Central memory CD8-positive, alpha-beta T cell (primary cell): ENCODE measurements at regions not wholly inside any gene's neighbourhood (a gene's known extent, or its start where the extent isn't known, plus 50 kb on each side); places are given as distances from the start of the nearest gene placed in this dataset.

ENCODE experiments used
- ATAC-seq: fragments of 150-1000 bp; cut with Tn5 transposase; replicated peaks from 2 replicates; pipeline ENCODE4 v1.10.0; 2022; ENCODE audit warnings: mild to moderate bottlenecking, moderate FRiP score, moderate number of reproducible peaks; ENCODE audit not compliant: poor library complexity, severe bottlenecking; ENCODE audit errors: extremely low read depth
- DNase-seq, 2 donors: peaks; one replicate each; pipeline ENCODE4 v3.0.0; 2021; ENCODE audit warnings: low spot score in 2 of 2
- H3K27ac Mint-ChIP-seq: one replicate; pipeline ENCODE4 v1.8.0; 2022; ENCODE audit warnings: low read depth, mild to moderate bottlenecking, moderate library complexity, mixed read lengths
- H3K27me3 Mint-ChIP-seq: one replicate; pipeline ENCODE4 v1.8.0; 2022; ENCODE audit warnings: mixed read lengths
- H3K36me3 Mint-ChIP-seq: one replicate; pipeline ENCODE4 v1.8.0; 2022; ENCODE audit warnings: mild to moderate bottlenecking, moderate library complexity, mixed read lengths; ENCODE audit not compliant: insufficient read depth
- H3K4me1 Mint-ChIP-seq: one replicate; pipeline ENCODE4 v1.8.0; 2022; ENCODE audit warnings: mixed read lengths
- H3K4me3 Mint-ChIP-seq: one replicate; pipeline ENCODE4 v1.8.0; 2022; ENCODE audit warnings: mild to moderate bottlenecking, moderate library complexity, mixed read lengths
- H3K9me3 Mint-ChIP-seq: one replicate; pipeline ENCODE4 v1.8.0; 2022; ENCODE audit warnings: mixed read lengths

GRCh38 chr11:70503468-70504221, 105.3 kb downstream of the CTTN start:
- DNase-seq (no peak), ATAC-seq (no peak)
- no peak overlapping the region for H3K27ac Mint-ChIP-seq
- H3K36me3 Mint-ChIP-seq = no peaks in the 10 kb centered on the region
- H3K9me3 Mint-ChIP-seq = no peaks in the 10 kb centered on the region
- peaks cover 30% of the 10 kb centered on the region for H3K27me3 Mint-ChIP-seq
- no peak overlapping the region for H3K4me3 Mint-ChIP-seq
- H3K4me1 Mint-ChIP-seq = no peaks in the 10 kb centered on the region

DNA sequence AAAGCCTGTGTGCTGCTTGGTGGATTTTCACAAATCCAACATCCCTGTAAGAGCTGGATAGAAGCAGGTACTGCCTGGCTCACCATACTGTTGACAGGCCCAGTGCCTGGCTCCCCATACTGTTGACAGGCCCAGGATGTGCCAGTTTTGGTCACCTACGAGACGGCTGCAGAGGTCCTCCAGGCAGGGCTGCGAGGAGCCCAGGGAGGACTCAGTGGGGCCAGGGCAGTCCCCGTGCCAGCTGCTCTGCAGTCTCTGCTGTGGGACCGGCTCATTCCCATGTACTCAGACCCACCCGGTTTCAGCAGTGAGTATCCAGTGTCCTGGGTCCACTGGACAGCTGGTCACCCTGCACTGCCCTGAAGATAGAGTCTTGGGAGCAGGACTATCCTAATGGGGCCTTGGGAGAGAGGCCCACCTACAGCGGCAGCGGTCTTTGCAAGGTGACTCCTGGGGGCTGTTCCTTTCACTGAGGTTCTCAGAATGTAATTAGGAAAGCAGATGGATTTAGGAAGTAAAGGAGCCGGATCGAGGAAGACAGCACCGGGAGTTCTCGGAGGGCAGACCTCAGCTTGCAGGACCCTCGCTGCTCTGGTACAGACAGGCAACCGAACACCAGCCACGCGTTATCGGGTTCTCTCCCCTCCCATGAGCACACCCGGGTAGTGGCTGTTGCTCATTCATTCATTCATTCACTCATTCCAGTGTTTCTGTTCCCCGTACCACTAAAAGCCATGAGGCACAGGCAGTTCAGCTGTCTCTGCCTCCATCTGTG, 106.1 kb downstream of the CTTN start:
- H3K36me3 Mint-ChIP-seq = no peaks in the 10 kb centered on the region
- H3K27ac Mint-ChIP-seq = peak overlapping the region; percentile 48
- ATAC-seq = no peak
- H3K9me3 Mint-ChIP-seq = no peaks in the 10 kb centered on the region
- peaks cover 30% of the 10 kb centered on the region for H3K27me3 Mint-ChIP-seq
- no peak for DNase-seq
- no peak overlapping the region for H3K4me3 Mint-ChIP-seq
- H3K4me1 Mint-ChIP-seq = no peaks in the 10 kb centered on the region

DNA sequence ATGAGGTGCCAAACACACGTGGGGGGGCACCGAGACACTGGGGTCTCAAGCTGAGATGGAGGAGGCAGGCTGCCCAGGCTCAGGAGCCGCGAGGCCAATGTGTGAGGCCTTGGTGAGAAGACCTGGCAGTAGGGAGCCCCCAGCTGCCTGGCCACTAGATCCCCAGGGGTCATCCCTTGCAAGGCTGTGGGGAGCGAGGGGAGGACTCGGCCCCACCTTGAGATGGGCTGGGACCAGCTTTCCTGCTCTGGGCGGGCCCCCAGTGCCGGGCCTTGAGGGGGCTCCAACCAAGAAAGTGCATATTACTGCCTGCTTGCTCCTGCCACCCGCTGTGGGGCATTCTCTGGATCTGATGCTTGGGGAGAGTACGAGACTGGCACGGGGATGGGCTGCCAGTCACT, 107.0 kb downstream of the CTTN start:
- H3K9me3 Mint-ChIP-seq = no peaks in the 10 kb centered on the region
- H3K27me3 Mint-ChIP-seq = peaks cover 30% of the 10 kb centered on the region
- no peak overlapping the region for H3K4me3 Mint-ChIP-seq
- H3K36me3 Mint-ChIP-seq = no peaks in the 10 kb centered on the region
- ATAC-seq (no peak), DNase-seq (no peak)
- H3K4me1 Mint-ChIP-seq = no peaks in the 10 kb centered on the region
- peak overlapping the region; percentile 48 for H3K27ac Mint-ChIP-seq

DNA sequence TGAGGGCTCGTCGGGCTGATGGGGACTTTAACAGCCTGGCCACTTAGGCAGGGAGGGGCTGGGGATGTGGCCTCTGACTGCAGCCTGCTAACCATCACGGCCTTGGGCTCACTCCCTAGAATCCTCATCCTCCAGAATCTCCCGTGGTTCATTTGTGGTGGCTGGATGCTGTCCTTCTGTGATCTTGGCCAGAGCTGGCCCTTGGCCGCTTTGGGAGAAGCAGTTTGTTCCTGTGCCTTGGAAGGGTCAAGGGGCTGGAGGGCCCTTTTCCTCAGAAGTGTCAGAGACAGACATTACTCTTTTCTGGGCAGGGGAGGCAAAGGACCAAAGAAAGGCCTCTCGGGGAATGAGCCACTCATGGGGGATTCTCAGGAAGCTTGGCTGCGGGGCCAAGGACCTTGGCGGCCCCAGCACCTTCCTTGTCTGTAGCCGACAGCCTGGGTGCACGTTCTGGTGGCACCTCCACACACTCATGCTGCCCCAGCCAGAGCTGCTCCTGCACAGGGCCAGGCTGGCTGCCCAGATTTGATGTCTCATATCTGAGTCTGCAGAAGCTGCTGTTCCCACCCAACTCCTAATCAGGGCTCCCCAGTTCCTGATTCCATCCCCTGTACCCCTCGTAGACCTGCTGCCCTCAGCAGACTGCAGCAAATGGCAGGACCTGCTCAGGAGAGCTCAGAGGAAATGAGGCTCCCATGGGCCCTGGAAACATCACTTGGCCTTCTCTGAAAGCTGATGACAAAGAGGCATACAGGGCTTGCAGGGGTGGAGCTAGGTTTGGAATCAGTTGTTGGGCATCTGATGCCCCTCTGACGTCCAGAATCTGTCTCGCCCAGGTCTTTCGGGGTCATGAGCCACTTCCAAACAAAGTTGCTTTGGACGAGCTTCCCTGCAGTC, 107.7 kb downstream of the CTTN start:
- Mint-ChIP-seq H3K27ac (no peak overlapping the region), H3K36me3 (no peaks in the 10 kb centered on the region), H3K4me3 (no peak overlapping the region), H3K9me3 (no peaks in the 10 kb centered on the region), H3K27me3 (peaks cover 30% of the 10 kb centered on the region), H3K4me1 (no peaks in the 10 kb centered on the region)
- ATAC-seq (no peak), DNase-seq (no peak)

GRCh38 chr11:70506658-70506970, 108.3 kb downstream of the CTTN start:
- H3K27ac Mint-ChIP-seq = no peak overlapping the region
- no peak for ATAC-seq

GRCh38 chr11:70506986-70507385, 108.7 kb downstream of the CTTN start:
- DNase-seq = no peak
- peaks cover 27% of the 10 kb centered on the region for H3K27me3 Mint-ChIP-seq

More at GRCh38 chr11:70506658-70506970, 108.3 kb downstream of the CTTN start:
- H3K9me3 Mint-ChIP-seq = no peaks in the 10 kb centered on the region
- no peak overlapping the region for H3K4me3 Mint-ChIP-seq
- H3K36me3 Mint-ChIP-seq = no peaks in the 10 kb centered on the region
- H3K27me3 Mint-ChIP-seq = peaks cover 29% of the 10 kb centered on the region
- no peak for DNase-seq
- H3K4me1 Mint-ChIP-seq = no peaks in the 10 kb centered on the region

GRCh38 chr11:70507466-70508230, 109.3 kb downstream of the CTTN start:
- no peak overlapping the region for H3K27ac Mint-ChIP-seq

More at GRCh38 chr11:70506986-70507385, 108.7 kb downstream of the CTTN start:
- no peak overlapping the region for H3K4me3 Mint-ChIP-seq
- no peak for ATAC-seq
- no peaks in the 10 kb centered on the region for H3K36me3 Mint-ChIP-seq
- H3K27ac Mint-ChIP-seq = no peak overlapping the region
- no peaks in the 10 kb centered on the region for H3K4me1 Mint-ChIP-seq
- H3K9me3 Mint-ChIP-seq = peaks cover 2% of the 10 kb centered on the region

GRCh38 chr11:70508231-70508480, 109.8 kb downstream of the CTTN start:
- H3K27ac Mint-ChIP-seq = no peak overlapping the region
- H3K27me3 Mint-ChIP-seq = peaks cover 33% of the 10 kb centered on the region
- H3K4me3 Mint-ChIP-seq = no peak overlapping the region
- H3K4me1 Mint-ChIP-seq = no peaks in the 10 kb centered on the region
- DNase-seq (no peak), ATAC-seq (no peak)
- no peaks in the 10 kb centered on the region for H3K36me3 Mint-ChIP-seq
- H3K9me3 Mint-ChIP-seq = peaks cover 14% of the 10 kb centered on the region

More at GRCh38 chr11:70507466-70508230, 109.3 kb downstream of the CTTN start:
- H3K4me3 Mint-ChIP-seq = no peak overlapping the region
- no peak for DNase-seq
- no peaks in the 10 kb centered on the region for H3K36me3 Mint-ChIP-seq
- H3K27me3 Mint-ChIP-seq = peaks cover 28% of the 10 kb centered on the region
- H3K9me3 Mint-ChIP-seq = peaks cover 9% of the 10 kb centered on the region
- H3K4me1 Mint-ChIP-seq = no peaks in the 10 kb centered on the region
- ATAC-seq = no peak

- H3K4me1 Mint-ChIP-seq = no peaks in the 10 kb centered on the region
- peaks cover 21% of the 10 kb centered on the region for H3K9me3 Mint-ChIP-seq
- ATAC-seq = no peak
- no peak for DNase-seq
- H3K4me3 Mint-ChIP-seq = no peak overlapping the region
- H3K27me3 Mint-ChIP-seq = peaks cover 37% of the 10 kb centered on the region
- H3K27ac Mint-ChIP-seq = no peak overlapping the region
- no peaks in the 10 kb centered on the region for H3K36me3 Mint-ChIP-seq
Observed at GRCh38 chr11:70509476-70509875, 111.1 kb downstream of the CTTN start.

GRCh38 chr11:70510106-70510505, 111.8 kb downstream of the CTTN start:
- no peak for ATAC-seq
- Mint-ChIP-seq H3K4me3 (no peak overlapping the region), H3K4me1 (no peaks in the 10 kb centered on the region), H3K9me3 (peaks cover 21% of the 10 kb centered on the region), H3K27ac (no peak overlapping the region), H3K36me3 (no peaks in the 10 kb centered on the region), H3K27me3 (peaks cover 37% of the 10 kb centered on the region)
- DNase-seq = no peak

DNA sequence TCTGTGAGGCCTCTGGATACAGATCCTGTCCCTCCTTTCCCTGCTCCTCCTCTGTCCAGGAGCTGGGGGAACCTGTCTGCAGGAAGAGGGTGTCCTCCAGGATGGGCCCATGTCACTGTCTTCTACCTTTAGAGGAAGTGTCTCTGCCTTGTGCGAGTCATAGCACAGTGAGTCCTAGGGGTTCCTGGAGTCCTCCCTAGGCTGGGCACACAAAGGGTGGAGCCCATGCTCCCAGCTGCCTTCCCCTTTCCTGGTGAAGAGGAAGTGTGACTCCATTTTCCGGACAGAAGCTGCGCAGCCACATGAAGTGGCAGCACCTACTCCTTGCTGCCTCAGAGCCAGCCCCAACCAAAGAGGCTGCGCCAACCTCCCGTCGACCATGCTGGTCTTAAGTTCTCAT, 112.2 kb downstream of the CTTN start:
- no peak for DNase-seq

DNA sequence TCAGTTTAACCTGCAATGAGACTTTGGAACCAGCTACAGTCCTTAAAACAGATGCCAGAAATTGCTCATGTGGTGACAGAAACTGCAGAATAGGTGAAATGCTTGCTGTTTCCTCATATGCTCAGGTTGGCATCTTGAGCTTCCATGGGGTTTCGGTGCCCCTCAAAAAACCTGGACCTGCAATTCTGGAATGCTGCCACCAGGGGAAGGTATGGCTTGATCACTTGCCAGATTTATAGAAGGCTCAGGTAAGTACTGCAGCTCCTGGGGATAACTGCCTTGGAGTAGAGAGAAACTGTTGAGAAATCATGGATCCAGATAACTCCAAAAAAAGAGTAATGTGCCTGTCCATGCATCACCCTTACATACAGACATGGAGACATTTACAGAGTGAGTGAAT, 113.0 kb downstream of the CTTN start:
- no peak overlapping the region for H3K27ac Mint-ChIP-seq
- H3K4me1 Mint-ChIP-seq = no peaks in the 10 kb centered on the region
- no peaks in the 10 kb centered on the region for H3K36me3 Mint-ChIP-seq
- no peak overlapping the region for H3K4me3 Mint-ChIP-seq
- DNase-seq = no peak
- ATAC-seq = no peak
- H3K9me3 Mint-ChIP-seq = peaks cover 21% of the 10 kb centered on the region
- H3K27me3 Mint-ChIP-seq = peaks cover 42% of the 10 kb centered on the region

More for the DNA sequence above, 112.2 kb downstream of the CTTN start:
- Mint-ChIP-seq H3K27me3 (peaks cover 34% of the 10 kb centered on the region), H3K27ac (no peak overlapping the region), H3K9me3 (peaks cover 21% of the 10 kb centered on the region), H3K4me1 (no peaks in the 10 kb centered on the region), H3K4me3 (no peak overlapping the region), H3K36me3 (no peaks in the 10 kb centered on the region)
- ATAC-seq = no peak
